ENCODE measurements at regions not wholly inside any gene's neighbourhood (a gene's known extent, or its start where the extent isn't known, plus 50 kb on each side); places are given as distances from the start of the nearest gene placed in this dataset.

- no peak for TF ChIP-seq CTCF (IDR thresholded peaks at IDR 0.05; ENCODE audit: insufficient read depth in 1 of 2, low read depth in 1 of 2, low read length in 1 of 2, severe bottlenecking in 1 of 2, unreplicated experiment in 1 of 2)
- peaks cover 13% of the 10 kb centered on the region for H3K9me3 Mint-ChIP-seq (ENCODE audit: unreplicated experiment)
- DNase-seq, result no peak
- peak overlapping the region; percentile 75 for H3K27ac Mint-ChIP-seq (ENCODE audit: unreplicated experiment)
- peaks cover 42% of the 10 kb centered on the region for H3K4me1 ChIP-seq
- no peak overlapping the region for H3K4me3 Mint-ChIP-seq (ENCODE audit: unreplicated experiment)
- H3K27me3 ChIP-seq (replicated peaks; ENCODE audit: control insufficient read depth, insufficient read depth, low read length), result no peaks in the 10 kb centered on the region
- no TSS peak for BruUV-seq (replicated peaks)
- intact Hi-C loops (cut with micrococcal nuclease; ENCODE audit: unreplicated experiment), result loop anchor here (10.0 kb wide), 1 partner anchor 213 kb away; the partner anchor contains the start of gene ZXDC
- H3K4me1 Mint-ChIP-seq (ENCODE audit: low read depth, unreplicated experiment), result peaks cover 24% of the 10 kb centered on the region
- H3K36me3 Mint-ChIP-seq (ENCODE audit: insufficient read depth, unreplicated experiment), result peaks cover 5% of the 10 kb centered on the region
- H3K36me3 ChIP-seq (ENCODE audit: control insufficient read depth, insufficient read depth, low read length), result no peaks in the 10 kb centered on the region
- no peaks in the 10 kb centered on the region for H3K27me3 Mint-ChIP-seq (ENCODE audit: insufficient read depth, unreplicated experiment)
- H3K4me3 ChIP-seq (ENCODE audit: low read depth, low read length), result no peak overlapping the region
- CTCF ChIA-PET, result no interaction called here
- POLR2A ChIA-PET, result no interaction called here
- no peaks in the 10 kb centered on the region for H3K9me3 ChIP-seq
Observed at GRCh38 chr3:126262227-126262626, 81.8 kb upstream of the ALDH1L1 start.

GRCh38 chr3:126261037-126261436 is 80.7 kb upstream of the ALDH1L1 start:
- no peaks in the 10 kb centered on the region for H3K27me3 Mint-ChIP-seq (ENCODE audit: insufficient read depth, unreplicated experiment)
- no peak for TF ChIP-seq CTCF (IDR thresholded peaks at IDR 0.05; ENCODE audit: insufficient read depth in 1 of 2, low read depth in 1 of 2, low read length in 1 of 2, severe bottlenecking in 1 of 2, unreplicated experiment in 1 of 2)
- H3K36me3 ChIP-seq (ENCODE audit: control insufficient read depth, insufficient read depth, low read length), result no peaks in the 10 kb centered on the region
- H3K36me3 Mint-ChIP-seq (ENCODE audit: insufficient read depth, unreplicated experiment), result no peaks in the 10 kb centered on the region
- peak overlapping the region; percentile 75 for H3K27ac Mint-ChIP-seq (ENCODE audit: unreplicated experiment)
- CTCF ChIA-PET, result no interaction called here
- no peak for DNase-seq
- H3K9me3 Mint-ChIP-seq (ENCODE audit: unreplicated experiment), result peaks cover 13% of the 10 kb centered on the region
- POLR2A ChIA-PET, result no interaction called here
- H3K27me3 ChIP-seq (replicated peaks; ENCODE audit: control insufficient read depth, insufficient read depth, low read length), result no peaks in the 10 kb centered on the region
- peaks cover 30% of the 10 kb centered on the region for H3K4me1 ChIP-seq
- intact Hi-C loops (cut with micrococcal nuclease; ENCODE audit: unreplicated experiment), result loop anchor here (10.0 kb wide), 1 partner anchor 214 kb away; the partner anchor contains the start of gene ZXDC
- no peaks in the 10 kb centered on the region for H3K9me3 ChIP-seq
- H3K4me1 Mint-ChIP-seq (ENCODE audit: low read depth, unreplicated experiment), result peaks cover 24% of the 10 kb centered on the region
- no TSS peak for BruUV-seq (replicated peaks)
- H3K4me3 Mint-ChIP-seq (ENCODE audit: unreplicated experiment), result no peak overlapping the region
- no peak overlapping the region for H3K4me3 ChIP-seq (ENCODE audit: low read depth, low read length)

DNA sequence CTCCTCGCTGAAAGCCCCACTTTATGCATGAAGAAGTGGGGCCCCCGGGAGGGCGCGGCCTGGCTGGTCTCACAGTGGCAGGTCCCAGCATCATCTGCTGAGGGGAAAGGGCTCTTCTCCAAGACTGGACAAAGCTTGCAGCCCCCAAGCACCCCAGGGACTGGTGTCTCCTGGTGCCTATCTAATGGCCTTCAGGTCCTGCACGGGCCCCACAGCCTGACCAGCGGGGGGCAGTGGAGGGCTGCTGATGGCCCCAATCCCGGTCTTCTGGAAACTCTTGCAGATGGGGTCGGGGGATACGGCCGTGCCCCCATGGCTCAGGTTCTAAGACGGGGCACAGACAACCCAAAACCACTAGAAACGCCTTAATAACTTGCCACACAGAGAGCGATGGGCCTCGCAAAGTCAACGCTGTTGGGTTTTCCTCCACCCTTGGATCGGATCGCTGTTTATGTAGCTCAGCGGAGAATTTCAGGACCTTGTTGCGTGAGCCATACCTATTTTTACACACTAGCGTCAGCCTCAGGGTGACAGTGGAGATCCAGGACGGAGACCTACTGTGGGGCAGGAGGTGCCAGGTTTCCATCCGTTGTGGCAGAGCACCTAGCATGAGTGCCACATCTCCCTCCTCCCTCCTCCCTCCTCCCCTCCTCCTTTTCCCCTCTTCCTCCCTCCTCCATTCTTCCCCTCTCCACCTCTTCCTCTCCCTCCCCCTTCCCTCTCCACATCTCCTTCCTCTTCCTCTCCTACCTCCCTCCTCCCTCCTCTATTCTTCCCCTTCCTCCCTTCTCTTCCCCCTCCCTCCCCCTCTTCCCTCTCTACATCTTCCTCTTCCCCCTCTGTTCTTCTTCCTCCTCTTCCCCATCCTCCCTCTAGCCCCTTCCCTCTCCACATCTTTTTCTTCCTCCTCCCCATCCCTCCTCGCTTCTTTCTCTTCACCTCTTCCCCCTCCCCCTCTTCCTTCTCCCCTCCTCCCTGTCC is 79.3 kb upstream of the ALDH1L1 start:
- TF ChIP-seq CTCF (IDR thresholded peaks at IDR 0.05; ENCODE audit: insufficient read depth in 1 of 2, low read depth in 1 of 2, low read length in 1 of 2, severe bottlenecking in 1 of 2, unreplicated experiment in 1 of 2), result peak; percentile 39 to 64
- no peak overlapping the region for H3K4me3 ChIP-seq (ENCODE audit: low read depth, low read length)
- Mint-ChIP-seq H3K9me3 (ENCODE audit: unreplicated experiment) (peaks cover 13% of the 10 kb centered on the region), H3K36me3 (ENCODE audit: insufficient read depth, unreplicated experiment) (no peaks in the 10 kb centered on the region), H3K27ac (ENCODE audit: unreplicated experiment) (no peak overlapping the region), H3K4me3 (ENCODE audit: unreplicated experiment) (no peak overlapping the region), H3K27me3 (ENCODE audit: insufficient read depth, unreplicated experiment) (no peaks in the 10 kb centered on the region), H3K4me1 (ENCODE audit: low read depth, unreplicated experiment) (peaks cover 20% of the 10 kb centered on the region)
- H3K4me1 ChIP-seq, result peaks cover 17% of the 10 kb centered on the region
- ChIA-PET POLR2A (no interaction called here), CTCF (interaction anchor here (0.6 to 1.3 kb wide), 2 partner anchors 102 to 122 kb away, joined by 3 read pairs; no protein-coding TSS in a partner anchor)
- no peaks in the 10 kb centered on the region for H3K36me3 ChIP-seq (ENCODE audit: control insufficient read depth, insufficient read depth, low read length)
- no peaks in the 10 kb centered on the region for H3K9me3 ChIP-seq
- no peaks in the 10 kb centered on the region for H3K27me3 ChIP-seq (replicated peaks; ENCODE audit: control insufficient read depth, insufficient read depth, low read length)
- intact Hi-C loops (cut with micrococcal nuclease; ENCODE audit: unreplicated experiment), result loop anchor here (1.0 to 10.0 kb wide), 2 partner anchors 130 to 215 kb away; partner anchors contain the start of gene ZXDC
- BruUV-seq (replicated peaks), result no TSS peak
- DNase-seq, result peak in 1 of 2 experiments; percentile 63
